Left ventricle myocardium inferior (tissue), 1 donor: ENCODE measurements at regions not wholly inside any gene's neighbourhood (a gene's known extent, or its start where the extent isn't known, plus 50 kb on each side); places are given as distances from the start of the nearest gene placed in this dataset.
"Not testable (repeated sequence)": the region's sequence is repeated elsewhere in the genome, so short reads cannot be mapped to it uniquely, and the experiment has no call there.

Experiments
- DNase-seq: peaks from one replicate; pipeline ENCODE4 v3.0.0-alpha.2; 2020
- H3K27ac ChIP-seq: fragments of 200-600 bp; replicated peaks from 2 replicates; pipeline ENCODE4 v1.8.0; 2021
- H3K27me3 ChIP-seq: fragments of 200-600 bp; 2 replicates; pipeline ENCODE4 v1.8.0; 2021; ENCODE audit warnings: low read depth
- H3K36me3 ChIP-seq: fragments of 200-600 bp; 2 replicates; pipeline ENCODE4 v1.8.0; 2021
- H3K4me1 ChIP-seq: fragments of 200-600 bp; 2 replicates; pipeline ENCODE4 v1.8.0; 2021
- H3K4me3 ChIP-seq: fragments of 200-600 bp; 2 replicates; pipeline ENCODE4 v1.8.0; 2021; ENCODE audit warnings: mild to moderate bottlenecking, moderate library complexity
- H3K9me3 ChIP-seq: fragments of 200-600 bp; replicated peaks from 2 replicates; pipeline ENCODE4 v1.8.0; 2021
- intact Hi-C: fragments of 100-400 bp; cut with micrococcal nuclease; formaldehyde crosslinking; loops from one replicate; pipeline ENCODE4 v1.11.0; 2022
- donor health status: DM: no; HTN: yes; CAD: no; lungs with severe emphysema.

GRCh38 chr9:67470739-67471138 lies 388.0 kb upstream of the ANKRD20A1 start:
- H3K36me3 ChIP-seq, H3K4me3 ChIP-seq, H3K27me3 ChIP-seq, H3K4me1 ChIP-seq, H3K9me3 ChIP-seq, DNase-seq, H3K27ac ChIP-seq, intact Hi-C loops: not testable (repeated sequence)

- H3K4me3 ChIP-seq, intact Hi-C loops, H3K36me3 ChIP-seq, H3K27me3 ChIP-seq, H3K4me1 ChIP-seq, DNase-seq, H3K9me3 ChIP-seq, H3K27ac ChIP-seq: not testable (repeated sequence)
These were observed 390.4 kb upstream of the ANKRD20A1 start for GRCh38 chr9:67468326-67468725.

- H3K4me3 ChIP-seq, DNase-seq, intact Hi-C loops, H3K36me3 ChIP-seq, H3K27ac ChIP-seq, H3K9me3 ChIP-seq, H3K27me3 ChIP-seq, H3K4me1 ChIP-seq: not testable (repeated sequence)
These were observed 396.7 kb upstream of the ANKRD20A1 start for GRCh38 chr9:67461796-67462757.

- H3K36me3 ChIP-seq, H3K4me1 ChIP-seq, H3K4me3 ChIP-seq, H3K27ac ChIP-seq, H3K9me3 ChIP-seq, DNase-seq, H3K27me3 ChIP-seq, intact Hi-C loops: not testable (repeated sequence)
These were observed 405.8 kb upstream of the ANKRD20A1 start for GRCh38 chr9:67452941-67453340.

- H3K36me3 ChIP-seq, DNase-seq, H3K27me3 ChIP-seq, H3K9me3 ChIP-seq, H3K4me1 ChIP-seq, H3K27ac ChIP-seq, H3K4me3 ChIP-seq, intact Hi-C loops: not testable (repeated sequence)
These were observed 416.4 kb upstream of the ANKRD20A1 start for GRCh38 chr9:67442313-67442712.

- H3K4me3 ChIP-seq, H3K27me3 ChIP-seq, DNase-seq, intact Hi-C loops, H3K36me3 ChIP-seq, H3K9me3 ChIP-seq, H3K4me1 ChIP-seq, H3K27ac ChIP-seq: not testable (repeated sequence)
These were observed 421.7 kb upstream of the ANKRD20A1 start for GRCh38 chr9:67437011-67437410.

GRCh38 chr9:67424881-67425280 lies 432.5 kb upstream of the SPATA31A3 start:
- DNase-seq, H3K27me3 ChIP-seq, intact Hi-C loops, H3K4me1 ChIP-seq, H3K9me3 ChIP-seq, H3K36me3 ChIP-seq, H3K4me3 ChIP-seq, H3K27ac ChIP-seq: not testable (repeated sequence)

- H3K36me3 ChIP-seq, H3K27me3 ChIP-seq, H3K9me3 ChIP-seq, intact Hi-C loops, H3K4me3 ChIP-seq, DNase-seq, H3K27ac ChIP-seq, H3K4me1 ChIP-seq: not testable (repeated sequence)
These were observed 430.8 kb upstream of the SPATA31A3 start for GRCh38 chr9:67423049-67423728.

- H3K27ac ChIP-seq, H3K36me3 ChIP-seq, H3K27me3 ChIP-seq, DNase-seq, H3K9me3 ChIP-seq, intact Hi-C loops, H3K4me1 ChIP-seq, H3K4me3 ChIP-seq: not testable (repeated sequence)
These were observed 426.2 kb upstream of the SPATA31A3 start for GRCh38 chr9:67418496-67419079.

- H3K27ac ChIP-seq, H3K27me3 ChIP-seq, H3K36me3 ChIP-seq, intact Hi-C loops, H3K9me3 ChIP-seq, H3K4me3 ChIP-seq, DNase-seq, H3K4me1 ChIP-seq: not testable (repeated sequence)
These were observed 425.1 kb upstream of the SPATA31A3 start for GRCh38 chr9:67417341-67417983.

GRCh38 chr9:67416639-67417038 lies 424.3 kb upstream of the SPATA31A3 start:
- H3K36me3 ChIP-seq, H3K4me1 ChIP-seq, H3K27ac ChIP-seq, H3K4me3 ChIP-seq, intact Hi-C loops, H3K27me3 ChIP-seq, DNase-seq, H3K9me3 ChIP-seq: not testable (repeated sequence)

- H3K36me3 ChIP-seq, H3K4me1 ChIP-seq, H3K4me3 ChIP-seq, intact Hi-C loops, DNase-seq, H3K27me3 ChIP-seq, H3K9me3 ChIP-seq, H3K27ac ChIP-seq: not testable (repeated sequence)
These were observed 418.4 kb upstream of the SPATA31A3 start for GRCh38 chr9:67410606-67411220.

GRCh38 chr9:67403739-67404138 lies 411.4 kb upstream of the SPATA31A3 start:
- DNase-seq, H3K9me3 ChIP-seq, H3K36me3 ChIP-seq, H3K27ac ChIP-seq, intact Hi-C loops, H3K27me3 ChIP-seq, H3K4me1 ChIP-seq, H3K4me3 ChIP-seq: not testable (repeated sequence)
